NCI-H2196 treated with DMSO at 0.1 percent for 48 hours (cell line): ENCODE measurements at regions not wholly inside any gene's neighbourhood (a gene's known extent, or its start where the extent isn't known, plus 50 kb on each side); places are given as distances from the start of the nearest gene placed in this dataset.
A peak's percentile ranks its signal among the peaks of the same experiment; 100 is the strongest.

Experiments
- DNase-seq: peaks from one replicate; lab custom pipeline; 2025; ENCODE audit not compliant: unreplicated experiment; lab: John Stamatoyannopoulos, UW

DNA sequence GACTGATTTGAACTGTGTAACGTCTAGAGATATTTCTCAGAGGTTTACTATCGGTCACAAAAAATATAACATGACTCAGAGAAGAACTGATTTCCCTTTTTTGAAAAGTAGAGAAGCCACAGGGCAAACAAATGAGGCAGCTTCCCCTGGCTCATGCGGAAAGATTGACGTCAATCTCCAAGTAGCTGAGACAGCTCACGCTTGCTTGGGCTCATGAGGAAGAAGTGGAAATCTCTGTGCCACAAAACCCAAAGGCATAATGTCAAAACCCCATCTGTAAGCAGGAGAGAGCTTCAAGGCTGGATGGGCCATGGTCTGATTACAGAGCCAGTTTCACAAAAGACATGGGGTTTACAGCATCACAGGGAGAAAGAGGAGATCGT is 188.1 kb downstream of the ARL4C start:
- no peak for DNase-seq

DNA sequence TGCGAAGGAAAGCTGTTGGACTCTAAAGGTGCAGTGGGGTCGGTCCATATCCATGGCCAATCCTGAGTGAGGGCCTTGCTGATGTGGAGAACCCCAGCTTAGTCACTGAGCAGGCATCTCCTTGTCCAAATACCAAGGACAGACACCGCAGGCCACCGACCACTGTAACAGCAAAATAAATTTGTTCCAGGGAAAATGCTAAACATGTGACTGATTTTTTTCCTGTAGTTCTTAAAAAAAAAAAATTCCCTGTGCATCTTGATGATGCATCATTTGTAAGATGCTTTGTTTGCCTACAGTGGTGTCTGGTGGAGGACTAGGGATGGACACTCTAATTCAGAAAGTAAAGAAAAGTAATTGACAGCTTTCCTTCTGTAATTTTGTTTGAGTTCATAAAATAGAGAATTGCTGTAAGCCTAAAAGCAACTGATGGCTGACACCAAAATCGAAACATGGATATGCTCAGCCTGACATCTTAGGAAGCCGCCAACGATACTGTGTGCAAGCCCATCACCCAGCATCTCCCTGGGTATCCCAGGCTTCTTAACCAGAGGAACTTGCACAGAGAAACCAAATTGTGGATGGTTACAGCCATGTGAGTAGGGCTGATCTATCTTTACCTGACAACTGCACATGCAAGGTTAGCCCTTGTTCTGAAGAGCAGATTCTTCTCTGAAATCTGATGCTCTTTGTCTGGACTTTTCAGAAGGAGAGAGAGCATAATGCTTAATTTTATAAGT is 188.6 kb downstream of the ARL4C start:
- DNase-seq: no peak

DNA sequence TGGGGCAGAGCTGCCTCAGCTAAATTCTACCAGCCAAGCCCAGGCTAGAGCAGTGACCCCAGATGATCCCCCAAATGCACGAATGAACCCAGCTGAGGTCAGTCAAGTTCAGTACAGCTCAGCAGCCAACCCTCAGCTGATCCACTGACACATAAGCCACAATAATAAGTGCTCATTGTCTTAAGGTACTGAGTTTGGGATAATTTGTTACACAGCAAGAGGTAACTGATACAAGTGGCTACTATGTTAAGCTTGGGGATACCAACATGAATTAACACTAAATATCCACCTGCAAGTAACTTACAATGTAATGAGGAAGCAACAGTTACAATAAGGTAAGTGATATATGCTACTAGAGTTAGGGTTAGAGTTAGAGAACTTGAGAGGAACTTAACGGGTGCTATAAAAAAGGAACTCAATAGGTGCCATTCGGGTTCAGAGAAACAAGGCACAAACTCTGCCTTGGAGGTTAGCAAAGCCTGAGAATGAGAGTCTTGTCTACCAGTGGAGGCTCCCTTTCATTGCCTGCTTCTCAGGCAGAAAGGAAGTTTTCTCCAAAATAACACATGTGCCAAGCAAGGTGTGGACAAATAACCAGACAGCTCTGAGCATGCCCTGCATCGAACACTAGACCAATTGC is 189.4 kb downstream of the ARL4C start:
- DNase-seq: no peak

- DNase-seq: no peak
Observed at GRCh38 chr2:234306426-234307173, 190.3 kb downstream of the ARL4C start.

GRCh38 chr2:234305846-234306245 is 191.0 kb downstream of the ARL4C start:
- DNase-seq: no peak

DNA sequence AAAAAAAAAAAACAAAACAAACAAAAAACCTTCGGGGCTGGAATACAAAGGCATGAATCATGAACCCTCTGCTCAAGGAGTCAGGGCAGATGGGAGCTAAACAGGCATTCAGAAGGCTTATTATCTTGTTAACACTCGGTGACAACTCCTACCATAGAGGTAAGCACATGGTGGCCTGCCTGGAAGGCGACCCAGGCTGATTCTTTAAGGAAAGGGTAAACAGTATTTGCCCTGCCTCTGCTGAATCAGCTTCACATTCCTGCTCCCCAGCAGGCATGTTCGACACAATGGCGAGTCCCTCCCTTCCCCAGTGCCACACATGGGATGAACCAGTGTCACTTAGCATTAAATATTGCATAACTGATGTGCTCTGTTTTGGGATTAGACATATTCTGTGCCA is 191.9 kb downstream of the ARL4C start:
- DNase-seq: no peak

DNA sequence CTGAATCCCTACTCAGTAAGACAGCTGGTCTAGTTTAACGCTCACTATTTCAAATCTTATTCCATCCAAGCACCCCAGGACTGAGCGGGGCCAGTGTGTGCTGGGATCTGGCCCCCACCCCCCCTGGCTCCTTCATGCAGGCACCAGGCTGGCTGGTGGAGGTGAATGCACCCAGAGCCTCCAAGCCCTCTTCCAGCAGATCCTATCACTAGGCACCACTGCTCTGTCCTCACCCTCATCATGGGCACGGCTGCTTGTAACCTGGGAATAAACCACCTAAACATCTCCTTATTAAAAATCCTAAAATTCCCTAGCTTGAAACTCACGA is 194.3 kb downstream of the ARL4C start:
- no peak for DNase-seq

DNA sequence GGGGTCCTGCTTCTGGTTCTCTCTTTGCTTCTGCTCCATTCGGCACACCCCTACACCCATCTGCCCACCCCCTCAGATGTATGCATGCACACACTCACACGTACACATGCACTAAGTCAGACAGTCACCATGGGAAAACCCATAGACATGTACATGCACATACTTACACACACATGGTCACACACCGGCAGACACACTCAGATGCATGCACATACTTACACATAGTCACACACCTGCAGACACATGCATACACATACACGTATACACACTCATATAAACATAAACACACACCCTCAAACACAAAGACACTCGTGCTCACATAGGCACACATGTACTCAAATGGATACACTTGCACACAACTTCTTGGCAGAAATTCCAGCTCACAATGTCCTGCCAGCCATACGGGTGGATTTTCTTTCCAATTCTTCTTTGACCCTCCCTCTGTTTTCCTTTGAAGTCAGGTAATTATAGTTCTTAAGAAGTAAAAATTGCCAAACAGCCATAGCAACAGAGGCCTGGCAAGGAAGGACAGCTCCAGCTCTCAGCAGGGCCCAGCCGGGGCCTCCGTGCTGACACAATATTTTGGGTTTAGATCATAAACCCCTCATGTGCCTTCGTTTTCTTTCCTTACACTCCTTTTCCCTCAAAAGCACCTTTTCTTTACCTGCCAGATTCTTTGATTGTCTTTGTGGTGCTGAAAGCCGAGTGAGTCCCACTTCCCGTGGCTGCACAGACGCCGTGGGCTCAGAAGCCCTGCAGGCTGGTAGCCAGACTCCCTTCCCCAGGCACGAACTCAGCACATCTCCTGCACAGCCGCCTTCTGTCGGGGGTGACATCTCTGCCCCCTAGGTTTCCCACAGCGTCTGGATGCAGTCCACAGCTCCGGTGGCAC is 195.7 kb downstream of the ARL4C start:
- no peak for DNase-seq

GRCh38 chr2:234300391-234300925 is 196.4 kb downstream of the ARL4C start:
- DNase-seq: no peak

DNA sequence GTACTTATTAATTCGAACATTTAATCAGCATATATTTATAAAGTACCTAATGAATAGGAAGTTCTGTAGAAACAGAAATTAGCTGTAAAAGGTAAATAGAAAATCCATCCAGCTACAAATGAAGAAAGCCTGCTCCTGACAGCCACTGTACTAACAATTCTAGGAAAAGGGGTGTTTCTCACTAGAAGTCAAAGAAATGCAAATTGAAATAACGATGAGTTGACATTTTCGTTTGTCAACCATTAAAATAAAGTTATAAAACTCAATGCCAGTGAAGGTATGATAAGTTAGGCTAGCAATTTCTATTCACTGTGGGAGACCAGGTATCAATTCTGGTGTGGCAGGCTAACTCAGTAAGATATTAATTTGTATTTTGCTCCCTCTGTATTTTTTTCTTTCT is 198.0 kb downstream of the ARL4C start:
- DNase-seq: no peak

GRCh38 chr2:234296991-234297390 is 199.9 kb downstream of the ARL4C start:
- DNase-seq: no peak

DNA sequence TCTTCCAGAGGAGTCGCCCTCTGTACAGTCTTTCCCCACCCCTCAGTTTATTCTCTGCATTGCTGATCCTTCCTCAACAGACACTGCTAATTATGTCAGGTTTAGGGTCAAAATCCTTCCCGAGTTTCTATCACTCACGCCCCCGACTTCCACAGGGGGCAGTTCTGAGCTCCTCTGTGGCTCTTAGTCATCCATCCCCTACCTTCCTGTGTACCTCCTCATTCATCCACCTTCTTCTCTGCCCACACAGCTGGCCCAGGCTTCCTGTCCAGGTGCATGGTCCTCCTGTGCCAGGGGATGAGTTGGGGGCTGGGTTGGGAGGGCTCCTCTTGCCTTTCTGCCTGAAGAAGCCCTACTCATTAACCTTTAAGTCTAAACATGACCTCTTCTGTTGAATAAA is 202.9 kb downstream of the ARL4C start:
- no peak for DNase-seq

DNA sequence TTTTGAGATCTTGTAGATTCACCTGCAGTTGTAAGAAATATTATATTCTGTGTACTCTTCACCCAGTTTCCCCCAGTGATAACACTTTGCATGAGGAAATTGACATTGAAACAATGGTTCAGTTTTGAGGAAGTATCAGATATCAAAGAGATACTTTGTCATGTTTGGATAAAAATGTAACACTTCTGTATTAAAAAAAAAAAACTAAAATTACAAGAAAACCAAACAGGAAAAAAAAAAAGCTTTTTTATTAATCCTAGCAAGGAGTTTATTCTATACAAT is 204.0 kb downstream of the ARL4C start:
- no peak for DNase-seq

DNA sequence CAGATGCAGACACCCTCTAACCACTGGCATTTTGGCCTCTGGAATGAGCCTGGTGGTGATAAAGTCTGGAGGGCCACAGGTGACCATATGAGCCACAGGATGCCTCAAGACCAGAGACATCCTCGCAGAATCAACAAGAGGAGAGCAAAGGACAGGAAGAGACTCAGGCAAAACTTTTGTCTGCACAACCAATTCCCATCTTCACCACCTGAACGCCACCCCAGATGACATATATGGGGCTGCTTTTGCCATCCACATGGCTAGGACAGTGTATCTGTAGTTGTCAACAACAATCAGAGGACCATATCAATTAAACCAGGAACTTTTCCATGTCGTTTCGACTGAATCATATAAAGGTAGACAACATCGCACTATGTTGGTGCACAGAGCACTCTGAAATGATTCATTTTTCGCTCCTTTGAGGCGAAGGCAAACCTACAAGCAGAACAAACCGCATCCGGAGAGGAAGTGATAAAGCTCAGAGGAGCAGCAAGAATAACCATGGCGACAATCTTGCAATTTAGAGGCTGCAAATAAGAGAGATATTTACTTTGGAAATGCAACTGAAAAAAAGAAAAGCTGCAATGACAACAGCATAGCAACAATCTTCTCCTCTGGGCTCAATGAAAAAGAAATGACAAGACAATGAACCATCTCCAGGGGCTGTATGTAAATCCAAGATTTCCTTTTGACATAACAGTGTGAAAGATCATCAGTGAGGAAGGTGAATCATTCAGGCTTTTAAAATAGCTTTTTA is 204.5 kb downstream of the ARL4C start:
- no peak for DNase-seq

DNA sequence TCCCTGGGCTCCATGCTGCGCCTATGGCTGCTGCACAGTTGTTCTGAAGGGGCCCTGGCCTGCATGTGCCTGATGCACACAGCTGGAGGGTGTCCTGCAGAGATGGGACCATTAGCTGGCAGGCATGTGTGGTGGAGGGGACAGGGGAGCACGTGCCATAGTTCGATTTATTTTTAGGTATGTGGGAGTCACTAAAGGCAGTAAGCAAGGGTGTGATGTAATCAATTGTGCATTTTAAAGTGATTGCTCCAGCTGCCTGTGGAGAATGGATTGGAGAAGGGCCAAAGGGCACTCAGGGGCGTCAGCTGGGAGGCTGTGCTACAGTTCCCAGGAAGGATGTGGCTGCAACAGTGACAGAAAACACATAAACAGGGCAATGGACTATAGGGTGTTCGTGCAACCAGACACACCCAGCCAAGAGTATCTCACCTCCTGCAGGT is 205.1 kb downstream of the ARL4C start:
- peak; percentile 41 for DNase-seq

GRCh38 chr2:234290671-234291070 is 206.2 kb downstream of the ARL4C start:
- no peak for DNase-seq

- no peak for DNase-seq
Observed at GRCh38 chr2:234289834-234290590, 206.9 kb downstream of the ARL4C start.

- DNase-seq: no peak
Observed at GRCh38 chr2:234288974-234289455, 207.9 kb downstream of the ARL4C start.

GRCh38 chr2:234287650-234288049 is 209.2 kb downstream of the ARL4C start:
- DNase-seq: no peak

- DNase-seq: no peak
Observed at GRCh38 chr2:234286956-234287355, 209.9 kb downstream of the ARL4C start.
